ENCODE measurements at regions not wholly inside any gene's neighbourhood (a gene's known extent, or its start where the extent isn't known, plus 50 kb on each side); places are given as distances from the start of the nearest gene placed in this dataset.

DNA sequence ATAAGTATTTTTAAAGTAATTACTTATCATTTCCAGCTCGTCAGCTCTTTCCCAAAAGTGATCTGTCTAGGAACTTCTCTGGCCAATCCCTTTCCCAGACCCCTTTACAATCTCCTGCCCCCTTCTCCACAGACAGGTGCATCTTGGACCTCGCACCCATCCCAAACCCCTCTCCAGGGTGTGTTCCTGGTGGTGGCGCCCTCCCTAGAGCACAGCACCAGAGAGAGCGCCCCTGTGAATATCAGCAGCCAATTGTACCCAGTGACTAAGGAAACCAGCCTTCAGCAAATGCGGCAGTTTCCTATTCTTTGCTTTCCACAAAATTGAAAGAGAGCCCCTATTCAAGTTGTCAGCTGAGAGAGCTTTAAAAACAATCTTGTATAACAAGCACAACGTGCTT, 157.7 kb downstream of the RNASET2 start:
- TF ChIP-seq, protein P1, sequence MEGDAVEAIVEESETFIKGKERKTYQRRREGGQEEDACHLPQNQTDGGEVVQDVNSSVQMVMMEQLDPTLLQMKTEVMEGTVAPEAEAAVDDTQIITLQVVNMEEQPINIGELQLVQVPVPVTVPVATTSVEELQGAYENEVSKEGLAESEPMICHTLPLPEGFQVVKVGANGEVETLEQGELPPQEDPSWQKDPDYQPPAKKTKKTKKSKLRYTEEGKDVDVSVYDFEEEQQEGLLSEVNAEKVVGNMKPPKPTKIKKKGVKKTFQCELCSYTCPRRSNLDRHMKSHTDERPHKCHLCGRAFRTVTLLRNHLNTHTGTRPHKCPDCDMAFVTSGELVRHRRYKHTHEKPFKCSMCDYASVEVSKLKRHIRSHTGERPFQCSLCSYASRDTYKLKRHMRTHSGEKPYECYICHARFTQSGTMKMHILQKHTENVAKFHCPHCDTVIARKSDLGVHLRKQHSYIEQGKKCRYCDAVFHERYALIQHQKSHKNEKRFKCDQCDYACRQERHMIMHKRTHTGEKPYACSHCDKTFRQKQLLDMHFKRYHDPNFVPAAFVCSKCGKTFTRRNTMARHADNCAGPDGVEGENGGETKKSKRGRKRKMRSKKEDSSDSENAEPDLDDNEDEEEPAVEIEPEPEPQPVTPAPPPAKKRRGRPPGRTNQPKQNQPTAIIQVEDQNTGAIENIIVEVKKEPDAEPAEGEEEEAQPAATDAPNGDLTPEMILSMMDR (IDR thresholded peaks at IDR 0.05; ENCODE audit: insufficient read depth, low read length, poor library complexity, severe bottlenecking) = no peak
- TF ChIP-seq EZH2phosphoT487 (conservative IDR thresholded peaks at IDR 0.05; ENCODE audit: low read length) = no peak
